SJCRH30 (cell line): ENCODE measurements at regions not wholly inside any gene's neighbourhood (a gene's known extent, or its start where the extent isn't known, plus 50 kb on each side); places are given as distances from the start of the nearest gene placed in this dataset.
"Not testable (repeated sequence)": the region's sequence is repeated elsewhere in the genome, so short reads cannot be mapped to it uniquely, and the experiment has no call there.

Source experiments
- DNase-seq, 2 experiments: peaks; one replicate each; pipeline ENCODE4 v3.0.0-alpha.2; 2015 to 2020
- H3K27ac ChIP-seq: fragments of 250-450 bp; sonication (Bioruptor Pico); 2 replicates; pipeline ENCODE4 v1.5.1; 2020; ENCODE audit warnings: mild to moderate bottlenecking, moderate library complexity
- H3K27me3 ChIP-seq: fragments of 250-450 bp; sonication (Bioruptor Pico); 2 replicates; pipeline ENCODE4 v1.5.1; 2020; ENCODE audit warnings: mild to moderate bottlenecking, moderate library complexity
- H3K36me3 ChIP-seq: fragments of 250-450 bp; sonication (Bioruptor Pico); 2 replicates; pipeline ENCODE4 v1.5.1; 2020; ENCODE audit warnings: mild to moderate bottlenecking, moderate library complexity
- H3K4me1 ChIP-seq: fragments of 250-450 bp; sonication (Bioruptor Pico); 2 replicates; pipeline ENCODE4 v1.5.1; 2020; ENCODE audit warnings: mild to moderate bottlenecking, moderate library complexity
- H3K4me3 ChIP-seq: fragments of 250-450 bp; sonication (Bioruptor Pico); 2 replicates; pipeline ENCODE4 v1.5.1; 2020; ENCODE audit warnings: mild to moderate bottlenecking, moderate library complexity
- H3K9me3 ChIP-seq: fragments of 250-450 bp; sonication (Bioruptor Pico); replicated peaks from 2 replicates; pipeline ENCODE4 v1.5.1; 2020; ENCODE audit warnings: mild to moderate bottlenecking, moderate library complexity

GRCh38 chr1:121494796-121495195 lies 310.0 kb downstream of the SRGAP2C start:
- H3K9me3 ChIP-seq, H3K4me3 ChIP-seq, H3K4me1 ChIP-seq, H3K27me3 ChIP-seq, H3K27ac ChIP-seq, DNase-seq, H3K36me3 ChIP-seq: not testable (repeated sequence)

- not testable (repeated sequence) for H3K27me3 ChIP-seq, H3K36me3 ChIP-seq, H3K4me1 ChIP-seq, H3K4me3 ChIP-seq, H3K9me3 ChIP-seq, DNase-seq, H3K27ac ChIP-seq
These were observed 326.7 kb downstream of the SRGAP2C start for GRCh38 chr1:121511455-121511854.

- H3K9me3 ChIP-seq, DNase-seq, H3K4me3 ChIP-seq, H3K27ac ChIP-seq, H3K27me3 ChIP-seq, H3K4me1 ChIP-seq, H3K36me3 ChIP-seq: not testable (repeated sequence)
These were observed 327.1 kb downstream of the SRGAP2C start for GRCh38 chr1:121511876-121512275.

GRCh38 chr1:121515235-121515634 lies 330.5 kb downstream of the SRGAP2C start:
- Histone ChIP-seq H3K27me3 (no peaks in the 10 kb centered on the region), H3K27ac (no peak overlapping the region)

DNA sequence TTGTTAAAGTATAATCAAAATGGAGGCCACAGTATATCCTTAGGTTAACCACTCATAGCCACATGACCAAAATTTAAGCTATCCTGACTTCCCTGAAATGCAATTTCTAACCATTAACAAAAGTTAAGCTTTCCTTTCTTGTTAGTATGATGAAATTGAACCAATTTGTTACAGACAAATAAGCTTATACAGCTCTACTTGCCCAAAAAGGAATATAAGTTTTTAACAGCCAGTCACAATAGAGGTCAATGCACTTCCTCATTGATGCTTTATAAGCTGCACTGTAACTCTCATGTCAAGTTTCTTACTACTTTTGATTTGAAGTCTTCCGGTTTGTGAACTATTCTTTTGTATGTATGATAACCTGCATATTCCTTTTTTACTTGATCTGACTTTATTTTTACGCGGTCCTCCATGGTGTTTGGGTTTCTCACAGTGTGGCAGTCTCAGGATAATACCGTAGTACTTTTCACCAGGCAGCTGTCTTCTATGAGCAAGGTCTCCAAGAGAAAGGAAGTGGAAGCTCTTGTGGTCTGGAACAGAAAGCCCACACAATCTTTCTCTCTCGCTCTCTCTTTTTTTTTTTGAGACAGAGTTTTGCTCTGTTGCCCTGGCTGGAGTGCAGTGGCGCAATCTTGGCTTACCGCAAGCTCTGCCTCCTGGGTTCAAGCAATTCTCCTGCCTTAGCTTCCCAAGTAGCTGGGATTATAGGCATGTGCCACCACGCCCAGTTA lies 331.6 kb downstream of the SRGAP2C start:
- no peak for DNase-seq
- no peaks in the 10 kb centered on the region for H3K27me3 ChIP-seq
- H3K27ac ChIP-seq: no peak overlapping the region
- no peak overlapping the region for H3K4me3 ChIP-seq
- no peaks in the 10 kb centered on the region for H3K36me3 ChIP-seq
- H3K9me3 ChIP-seq: no peaks in the 10 kb centered on the region
- no peaks in the 10 kb centered on the region for H3K4me1 ChIP-seq

More at GRCh38 chr1:121515235-121515634, 330.5 kb downstream of the SRGAP2C start:
- Histone ChIP-seq H3K9me3 (no peaks in the 10 kb centered on the region), H3K36me3 (no peaks in the 10 kb centered on the region), H3K4me1 (no peaks in the 10 kb centered on the region), H3K4me3 (no peak overlapping the region)
- DNase-seq: no peak

- DNase-seq: no peak
- no peaks in the 10 kb centered on the region for H3K36me3 ChIP-seq
- no peak overlapping the region for H3K27ac ChIP-seq
- no peak overlapping the region for H3K4me3 ChIP-seq
- H3K27me3 ChIP-seq: no peaks in the 10 kb centered on the region
- no peaks in the 10 kb centered on the region for H3K4me1 ChIP-seq
- no peaks in the 10 kb centered on the region for H3K9me3 ChIP-seq
These were observed 332.9 kb downstream of the SRGAP2C start for GRCh38 chr1:121517586-121518230.

DNA sequence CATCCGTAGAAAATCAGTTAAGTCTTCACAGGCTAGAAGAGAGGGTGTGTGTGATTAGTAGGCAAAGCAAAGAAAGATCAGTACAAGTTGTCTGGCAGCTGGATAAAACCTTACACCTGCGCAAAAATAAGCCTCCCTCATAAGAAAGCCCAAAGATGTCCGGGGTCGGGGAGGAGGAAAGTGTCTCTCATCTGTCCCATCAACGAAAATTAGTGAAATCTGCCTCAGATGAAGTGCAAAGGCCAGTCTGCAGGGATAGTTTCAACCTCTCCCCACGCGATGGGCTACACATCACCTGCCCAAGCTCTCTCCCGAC lies 333.9 kb downstream of the SRGAP2C start:
- H3K36me3 ChIP-seq: no peaks in the 10 kb centered on the region
- no peak overlapping the region for H3K4me3 ChIP-seq
- no peaks in the 10 kb centered on the region for H3K9me3 ChIP-seq
- no peak for DNase-seq
- H3K27ac ChIP-seq: no peak overlapping the region
- no peaks in the 10 kb centered on the region for H3K4me1 ChIP-seq
- no peaks in the 10 kb centered on the region for H3K27me3 ChIP-seq

DNA sequence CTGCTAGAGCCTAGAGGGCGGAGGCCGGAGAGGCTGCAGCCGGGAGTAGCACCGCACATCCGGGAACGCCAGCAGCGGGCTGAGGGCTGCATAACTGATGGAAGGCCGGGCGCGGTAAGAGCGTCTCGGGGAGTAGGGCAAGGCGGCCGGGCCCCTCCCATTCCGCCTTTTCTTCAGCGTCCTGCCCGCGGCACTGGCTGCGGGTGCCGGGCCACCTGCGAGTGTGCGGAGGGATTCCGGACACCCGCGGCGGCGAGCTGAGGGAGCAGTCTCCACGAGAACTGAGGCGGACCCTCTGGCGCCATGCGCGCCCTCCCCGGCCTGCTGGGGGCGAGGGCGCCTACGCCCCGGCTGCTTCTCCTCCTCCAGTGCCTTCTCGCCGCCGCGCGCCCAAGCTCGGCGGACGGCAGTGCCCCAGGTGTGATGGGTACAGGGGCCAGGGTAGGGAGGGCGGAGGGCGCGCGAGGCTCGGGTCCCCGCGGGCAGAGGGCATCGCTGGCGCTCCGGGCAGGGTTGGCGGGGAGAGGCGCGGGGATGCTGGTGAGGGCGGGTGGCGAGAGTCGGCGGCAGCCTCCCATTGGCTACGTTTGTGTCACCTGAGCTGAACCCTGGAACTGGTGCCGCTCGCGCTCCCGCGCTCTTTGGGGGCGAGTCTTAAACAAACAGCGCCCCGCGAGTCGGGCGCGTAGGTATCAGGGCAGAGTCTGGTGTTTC lies 334.4 kb downstream of the SRGAP2C start:
- H3K4me3 ChIP-seq: no peak overlapping the region
- H3K36me3 ChIP-seq: no peaks in the 10 kb centered on the region
- no peak for DNase-seq
- no peaks in the 10 kb centered on the region for H3K27me3 ChIP-seq
- no peaks in the 10 kb centered on the region for H3K9me3 ChIP-seq
- no peak overlapping the region for H3K27ac ChIP-seq
- H3K4me1 ChIP-seq: no peaks in the 10 kb centered on the region

GRCh38 chr1:121519756-121520286 lies 335.0 kb downstream of the SRGAP2C start:
- H3K9me3 ChIP-seq, DNase-seq, H3K36me3 ChIP-seq, H3K4me1 ChIP-seq, H3K27me3 ChIP-seq, H3K27ac ChIP-seq, H3K4me3 ChIP-seq: not testable (repeated sequence)

GRCh38 chr1:121522061-121522759 lies 337.4 kb downstream of the SRGAP2C start:
- no peaks in the 10 kb centered on the region for H3K4me1 ChIP-seq
- no peaks in the 10 kb centered on the region for H3K27me3 ChIP-seq
- no peaks in the 10 kb centered on the region for H3K36me3 ChIP-seq
- H3K9me3 ChIP-seq: no peaks in the 10 kb centered on the region
- H3K4me3 ChIP-seq: no peak overlapping the region
- DNase-seq: no peak
- no peak overlapping the region for H3K27ac ChIP-seq

DNA sequence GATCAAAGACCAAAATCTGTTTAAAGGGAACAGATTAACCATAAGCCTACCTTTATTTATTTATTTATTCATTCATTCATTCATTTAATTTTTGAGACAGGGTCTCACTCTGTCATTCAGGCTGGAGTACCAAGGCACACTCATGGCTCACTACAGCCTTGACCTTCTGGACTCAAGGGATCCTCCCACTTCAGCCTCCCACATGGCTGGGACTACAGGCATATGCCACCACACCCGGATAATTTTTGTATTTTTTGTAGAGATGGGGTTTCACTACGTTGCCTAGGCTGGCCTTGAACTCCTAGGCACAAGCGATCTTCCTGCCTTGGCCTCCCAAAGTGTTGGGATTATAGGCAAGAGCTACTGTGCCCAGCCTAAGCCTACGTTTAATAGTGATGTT lies 338.3 kb downstream of the SRGAP2C start:
- DNase-seq, H3K27ac ChIP-seq, H3K27me3 ChIP-seq, H3K9me3 ChIP-seq, H3K4me1 ChIP-seq, H3K36me3 ChIP-seq, H3K4me3 ChIP-seq: not testable (repeated sequence)

DNA sequence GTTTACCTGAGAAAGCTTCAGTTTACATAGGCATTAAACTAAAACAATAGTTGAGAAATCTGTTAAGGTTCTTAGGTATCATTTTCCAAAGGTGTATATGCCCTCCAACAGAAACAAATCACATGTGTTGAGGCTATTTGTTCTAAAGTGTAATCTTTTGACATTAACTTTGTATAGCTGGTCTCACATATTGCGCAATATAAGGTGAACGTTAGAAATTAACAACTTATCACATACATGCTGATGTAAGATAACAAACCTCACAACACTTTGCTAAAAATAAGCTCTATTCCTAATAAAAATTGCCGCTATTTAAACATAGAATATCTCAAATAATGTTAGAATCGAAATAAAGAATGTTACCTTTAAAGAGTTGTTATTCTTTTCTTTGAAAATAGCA lies 340.6 kb downstream of the SRGAP2C start:
- Histone ChIP-seq H3K27ac (no peak overlapping the region), H3K4me3 (no peak overlapping the region), H3K36me3 (no peaks in the 10 kb centered on the region), H3K4me1 (peaks cover 7% of the 10 kb centered on the region; the same call in 1 of the 2 replicates), H3K9me3 (no peaks in the 10 kb centered on the region), H3K27me3 (no peaks in the 10 kb centered on the region)
- DNase-seq: no peak

GRCh38 chr1:121528958-121529357 lies 344.2 kb downstream of the SRGAP2C start:
- H3K9me3 ChIP-seq, H3K27ac ChIP-seq, H3K36me3 ChIP-seq, H3K27me3 ChIP-seq, H3K4me1 ChIP-seq, H3K4me3 ChIP-seq: not testable (repeated sequence)
- DNase-seq: peak in 1 of 2 experiments; percentile 35

DNA sequence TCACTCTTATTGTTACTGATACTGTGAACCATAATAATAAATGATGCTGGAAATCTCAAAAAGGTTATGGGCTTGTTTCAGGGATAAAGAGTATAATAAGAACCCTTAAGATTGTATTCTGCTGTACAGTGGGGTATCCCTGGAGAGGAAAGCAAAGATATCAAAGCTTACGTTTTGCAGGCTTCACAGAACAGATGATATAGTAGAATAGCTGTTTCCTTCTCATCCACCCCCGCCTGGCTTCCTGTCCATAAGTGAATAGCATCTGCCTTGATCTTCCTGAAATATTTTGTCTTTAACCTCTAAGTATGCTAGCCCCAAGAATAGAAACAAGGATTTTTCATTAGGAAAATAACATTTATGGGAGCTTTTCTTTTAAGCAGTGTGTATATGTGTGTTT lies 345.3 kb downstream of the SRGAP2C start:
- not testable (repeated sequence) for H3K36me3 ChIP-seq, DNase-seq, H3K9me3 ChIP-seq, H3K27ac ChIP-seq, H3K27me3 ChIP-seq, H3K4me3 ChIP-seq, H3K4me1 ChIP-seq

DNA sequence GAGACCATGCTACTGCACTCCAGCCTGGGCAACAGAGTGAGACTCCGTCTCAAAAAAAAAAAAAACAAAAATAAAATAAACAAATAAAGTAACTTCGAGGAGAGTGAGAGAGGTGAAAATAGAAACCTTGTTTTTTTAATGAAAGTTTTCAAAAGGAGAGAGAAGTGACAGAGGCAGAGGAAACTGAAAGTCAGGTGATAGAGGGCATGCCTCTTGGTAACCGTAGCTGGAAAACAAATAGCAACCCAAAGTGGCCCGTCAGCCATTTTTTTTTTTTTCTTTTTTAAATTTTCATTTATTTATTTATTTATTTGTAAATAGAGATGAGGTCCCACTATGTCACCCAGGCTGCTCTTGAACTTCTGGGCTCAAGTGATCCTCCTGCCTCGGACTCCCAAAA lies 347.0 kb downstream of the SRGAP2C start:
- DNase-seq, H3K36me3 ChIP-seq, H3K4me3 ChIP-seq, H3K9me3 ChIP-seq, H3K27me3 ChIP-seq, H3K27ac ChIP-seq, H3K4me1 ChIP-seq: not testable (repeated sequence)
